GM23338 (cell line): ENCODE measurements at regions not wholly inside any gene's neighbourhood (a gene's known extent, or its start where the extent isn't known, plus 50 kb on each side); places are given as distances from the start of the nearest gene placed in this dataset.

Source experiments
- ATAC-seq: fragments of 200-7000 bp; cut with Tn5 transposase; 3 replicates; pipeline ENCODE4 v1.9.1; 2020
- DNase-seq: peaks from one replicate; pipeline ENCODE4 v3.0.0-alpha.2; 2015; ENCODE audit warnings: low spot score
- H2AFZ ChIP-seq: fragments of 200-600 bp; sonication (generic); 2 replicates; pipeline ENCODE4 v1.8.0; 2016; ENCODE audit warnings: antibody characterized with exemption, mild to moderate bottlenecking, moderate library complexity
- H3F3A ChIP-seq: fragments of 200-600 bp; sonication (generic); replicated peaks from 2 replicates; pipeline ENCODE4 v1.8.0; 2017; ENCODE audit warnings: antibody characterized with exemption, mixed run types, low read depth
- H3K27ac ChIP-seq: fragments of 200-600 bp; sonication (generic); 2 replicates; pipeline ENCODE4 v1.6.1; 2016; ENCODE audit warnings: low read depth
- H3K27me3 ChIP-seq: fragments of 200-600 bp; sonication (generic); 2 replicates; pipeline ENCODE4 v1.8.0; 2016; ENCODE audit warnings: mild to moderate bottlenecking, mixed run types, moderate library complexity; ENCODE audit not compliant: insufficient read depth
- H3K36me3 ChIP-seq: fragments of 200-600 bp; sonication (generic); 2 replicates; pipeline ENCODE4 v1.8.0; 2016; ENCODE audit warnings: mild to moderate bottlenecking; ENCODE audit not compliant: insufficient read depth
- H3K4me1 ChIP-seq: fragments of 200-600 bp; sonication (generic); 2 replicates; pipeline ENCODE4 v1.8.0; 2016; ENCODE audit warnings: mild to moderate bottlenecking, moderate library complexity; ENCODE audit not compliant: insufficient read depth
- H3K4me2 ChIP-seq: fragments of 200-600 bp; sonication (generic); 2 replicates; pipeline ENCODE4 v1.7.1; 2017; ENCODE audit warnings: mixed run types
- H3K4me3 ChIP-seq: fragments of 200-600 bp; sonication (generic); 2 replicates; pipeline ENCODE4 v1.6.1; 2016; ENCODE audit warnings: mixed run types
- H3K79me2 ChIP-seq: fragments of 200-600 bp; sonication (generic); replicated peaks from 2 replicates; pipeline ENCODE4 v1.8.0; 2017; ENCODE audit warnings: mild to moderate bottlenecking; ENCODE audit not compliant: insufficient read depth
- H3K9me2 ChIP-seq: fragments of 200-600 bp; sonication (generic); 2 replicates; pipeline ENCODE4 v1.8.0; 2017; ENCODE audit not compliant: insufficient read depth
- H4K20me1 ChIP-seq: fragments of 200-600 bp; sonication (generic); replicated peaks from 2 replicates; pipeline ENCODE4 v1.8.0; 2017; ENCODE audit warnings: mild to moderate bottlenecking; ENCODE audit not compliant: insufficient read depth
- H3K27ac Mint-ChIP-seq: 2 replicates; pipeline ENCODE4 v1.8.0; 2020; ENCODE audit warnings: inconsistent platforms, mild to moderate bottlenecking, moderate library complexity, mixed read lengths
- H3K27me3 Mint-ChIP-seq: 3 replicates; pipeline ENCODE4 v1.8.0; 2022; ENCODE audit warnings: low read depth, mild to moderate bottlenecking, moderate library complexity, mixed read lengths, inconsistent platforms; ENCODE audit not compliant: insufficient read depth, poor library complexity
- H3K36me3 Mint-ChIP-seq: 3 replicates; pipeline ENCODE4 v1.8.0; 2021; ENCODE audit warnings: low read depth, mild to moderate bottlenecking, inconsistent platforms, moderate library complexity, mixed read lengths
- H3K4me1 Mint-ChIP-seq: 3 replicates; pipeline ENCODE4 v1.8.0; 2020; ENCODE audit warnings: mild to moderate bottlenecking, inconsistent platforms, mixed read lengths
- H3K4me3 Mint-ChIP-seq: 3 replicates; pipeline ENCODE4 v1.8.0; 2021; ENCODE audit warnings: moderate library complexity, mild to moderate bottlenecking, inconsistent platforms, mixed read lengths
- H3K9me3 Mint-ChIP-seq: 3 replicates; pipeline ENCODE4 v1.8.0; 2020; ENCODE audit warnings: moderate library complexity, mild to moderate bottlenecking, inconsistent platforms, mixed read lengths
- CREB1 ChIP-seq: fragments of 250-450 bp; sonication (Bioruptor Pico); IDR thresholded peaks from 2 replicates; pipeline ENCODE4 v1.5.0; 2020; ENCODE audit warnings: low read depth, mild to moderate bottlenecking, moderate library complexity
- EZH2 ChIP-seq: fragments of 200-600 bp; sonication (generic); IDR thresholded peaks from one replicate; pipeline ENCODE4 v1.8.0; 2017; ENCODE audit warnings: antibody characterized with exemption, mild to moderate bottlenecking, low read depth; ENCODE audit not compliant: unreplicated experiment
- JUNB ChIP-seq: IDR thresholded peaks from one replicate; pipeline ENCODE4 v1.6.1; 2016; ENCODE audit warnings: antibody characterized with exemption; ENCODE audit not compliant: unreplicated experiment
- NANOG ChIP-seq: IDR thresholded peaks from 2 replicates; pipeline ENCODE4 v1.6.1; 2016; ENCODE audit warnings: antibody characterized with exemption, borderline replicate concordance
- POLR2AphosphoS5 ChIP-seq: IDR thresholded peaks from 2 replicates; pipeline ENCODE4 v1.6.1; 2016; ENCODE audit warnings: antibody characterized with exemption, low read depth
- STAT1 ChIP-seq: IDR thresholded peaks from one replicate; pipeline ENCODE4 v1.6.1; 2016; ENCODE audit warnings: antibody characterized with exemption; ENCODE audit not compliant: unreplicated experiment
- ZNF114 ChIP-seq: fragments of 250-450 bp; sonication (Bioruptor Pico); IDR thresholded peaks from 2 replicates; pipeline ENCODE4 v1.5.0; 2020; ENCODE audit warnings: mild to moderate bottlenecking, moderate library complexity
- TF ChIP-seq, protein P1 (sequence below): IDR thresholded peaks from one replicate; pipeline ENCODE4 v1.6.1; 2018; ENCODE audit warnings: antibody characterized with exemption; ENCODE audit not compliant: unreplicated experiment
- TF ChIP-seq, protein P2 (sequence below): IDR thresholded peaks from 2 replicates; pipeline ENCODE4 v1.6.1; 2016; ENCODE audit warnings: antibody characterized with exemption
- TF ChIP-seq, protein P3 (sequence below), 2 experiments: fragments of 200-600 bp in 1 of 2; sonication (generic) in 1 of 2; conservative IDR thresholded peaks; 2 replicates each; pipeline versions ENCODE4 v1.5.1 to v1.6.1; 2016 to 2017; ENCODE audit warnings: antibody characterized with exemption in 2 of 2, low read depth in 2 of 2, mild to moderate bottlenecking in 2 of 2, moderate library complexity in 1 of 2

DNA sequence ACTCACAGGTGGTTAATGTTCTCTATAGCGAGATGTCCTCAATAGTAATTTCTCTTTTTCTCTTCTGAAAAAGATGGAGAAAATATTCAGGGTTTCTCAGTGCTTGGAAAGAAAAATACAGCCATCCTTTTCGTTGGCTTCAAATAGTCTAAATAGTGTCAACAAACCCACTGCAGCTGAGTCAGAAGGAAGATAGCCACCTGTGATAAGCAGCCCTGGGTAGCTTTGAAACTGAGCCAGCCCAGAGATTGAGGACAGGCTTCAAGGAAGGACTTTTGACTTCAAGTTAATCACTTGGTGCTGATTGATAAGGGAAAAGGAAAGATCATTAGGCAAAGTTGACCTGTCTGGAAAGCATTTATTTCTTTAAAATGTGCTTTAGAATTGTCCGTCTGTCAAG lies 78.7 kb upstream of the TYRP1 start:
- H3K27me3 Mint-ChIP-seq = no peaks in the 10 kb centered on the region
- peaks cover 3% of the 10 kb centered on the region; the same call in 1 of the 2 replicates for H3K4me1 ChIP-seq
- no peaks in the 10 kb centered on the region for H3K79me2 ChIP-seq
- H3K36me3 Mint-ChIP-seq = no peaks in the 10 kb centered on the region
- peaks cover 6% of the 10 kb centered on the region; the same call in 1 of the 2 replicates for H3K9me2 ChIP-seq
- no peak overlapping the region for H3K4me3 Mint-ChIP-seq
- no peaks in the 10 kb centered on the region for H3K27me3 ChIP-seq
- no peaks in the 10 kb centered on the region for H4K20me1 ChIP-seq
- no peaks in the 10 kb centered on the region for H3K4me1 Mint-ChIP-seq
- ATAC-seq (no peak), DNase-seq (no peak)
- H3K9me3 Mint-ChIP-seq = no peaks in the 10 kb centered on the region
- H3K4me3 ChIP-seq = no peak overlapping the region
- 0 out of 2 replicates have a peak overlapping the region, but pooled peaks have one; percentile 23 for H2AFZ ChIP-seq
- H3K27ac Mint-ChIP-seq = no peak overlapping the region
- no peaks in the 10 kb centered on the region for H3F3A ChIP-seq
- TF ChIP-seq STAT1 = no peak
- TF ChIP-seq, protein P1, sequence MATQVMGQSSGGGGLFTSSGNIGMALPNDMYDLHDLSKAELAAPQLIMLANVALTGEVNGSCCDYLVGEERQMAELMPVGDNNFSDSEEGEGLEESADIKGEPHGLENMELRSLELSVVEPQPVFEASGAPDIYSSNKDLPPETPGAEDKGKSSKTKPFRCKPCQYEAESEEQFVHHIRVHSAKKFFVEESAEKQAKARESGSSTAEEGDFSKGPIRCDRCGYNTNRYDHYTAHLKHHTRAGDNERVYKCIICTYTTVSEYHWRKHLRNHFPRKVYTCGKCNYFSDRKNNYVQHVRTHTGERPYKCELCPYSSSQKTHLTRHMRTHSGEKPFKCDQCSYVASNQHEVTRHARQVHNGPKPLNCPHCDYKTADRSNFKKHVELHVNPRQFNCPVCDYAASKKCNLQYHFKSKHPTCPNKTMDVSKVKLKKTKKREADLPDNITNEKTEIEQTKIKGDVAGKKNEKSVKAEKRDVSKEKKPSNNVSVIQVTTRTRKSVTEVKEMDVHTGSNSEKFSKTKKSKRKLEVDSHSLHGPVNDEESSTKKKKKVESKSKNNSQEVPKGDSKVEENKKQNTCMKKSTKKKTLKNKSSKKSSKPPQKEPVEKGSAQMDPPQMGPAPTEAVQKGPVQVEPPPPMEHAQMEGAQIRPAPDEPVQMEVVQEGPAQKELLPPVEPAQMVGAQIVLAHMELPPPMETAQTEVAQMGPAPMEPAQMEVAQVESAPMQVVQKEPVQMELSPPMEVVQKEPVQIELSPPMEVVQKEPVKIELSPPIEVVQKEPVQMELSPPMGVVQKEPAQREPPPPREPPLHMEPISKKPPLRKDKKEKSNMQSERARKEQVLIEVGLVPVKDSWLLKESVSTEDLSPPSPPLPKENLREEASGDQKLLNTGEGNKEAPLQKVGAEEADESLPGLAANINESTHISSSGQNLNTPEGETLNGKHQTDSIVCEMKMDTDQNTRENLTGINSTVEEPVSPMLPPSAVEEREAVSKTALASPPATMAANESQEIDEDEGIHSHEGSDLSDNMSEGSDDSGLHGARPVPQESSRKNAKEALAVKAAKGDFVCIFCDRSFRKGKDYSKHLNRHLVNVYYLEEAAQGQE = no peak
- TF ChIP-seq NANOG = no peak
- TF ChIP-seq CREB1 (CRISPR knock-in tag) = no peak
- TF ChIP-seq EZH2 = no peak
- TF ChIP-seq, protein P2, sequence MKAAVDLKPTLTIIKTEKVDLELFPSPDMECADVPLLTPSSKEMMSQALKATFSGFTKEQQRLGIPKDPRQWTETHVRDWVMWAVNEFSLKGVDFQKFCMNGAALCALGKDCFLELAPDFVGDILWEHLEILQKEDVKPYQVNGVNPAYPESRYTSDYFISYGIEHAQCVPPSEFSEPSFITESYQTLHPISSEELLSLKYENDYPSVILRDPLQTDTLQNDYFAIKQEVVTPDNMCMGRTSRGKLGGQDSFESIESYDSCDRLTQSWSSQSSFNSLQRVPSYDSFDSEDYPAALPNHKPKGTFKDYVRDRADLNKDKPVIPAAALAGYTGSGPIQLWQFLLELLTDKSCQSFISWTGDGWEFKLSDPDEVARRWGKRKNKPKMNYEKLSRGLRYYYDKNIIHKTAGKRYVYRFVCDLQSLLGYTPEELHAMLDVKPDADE = no peak
- no peak for TF ChIP-seq JUNB
- TF ChIP-seq, protein P3, sequence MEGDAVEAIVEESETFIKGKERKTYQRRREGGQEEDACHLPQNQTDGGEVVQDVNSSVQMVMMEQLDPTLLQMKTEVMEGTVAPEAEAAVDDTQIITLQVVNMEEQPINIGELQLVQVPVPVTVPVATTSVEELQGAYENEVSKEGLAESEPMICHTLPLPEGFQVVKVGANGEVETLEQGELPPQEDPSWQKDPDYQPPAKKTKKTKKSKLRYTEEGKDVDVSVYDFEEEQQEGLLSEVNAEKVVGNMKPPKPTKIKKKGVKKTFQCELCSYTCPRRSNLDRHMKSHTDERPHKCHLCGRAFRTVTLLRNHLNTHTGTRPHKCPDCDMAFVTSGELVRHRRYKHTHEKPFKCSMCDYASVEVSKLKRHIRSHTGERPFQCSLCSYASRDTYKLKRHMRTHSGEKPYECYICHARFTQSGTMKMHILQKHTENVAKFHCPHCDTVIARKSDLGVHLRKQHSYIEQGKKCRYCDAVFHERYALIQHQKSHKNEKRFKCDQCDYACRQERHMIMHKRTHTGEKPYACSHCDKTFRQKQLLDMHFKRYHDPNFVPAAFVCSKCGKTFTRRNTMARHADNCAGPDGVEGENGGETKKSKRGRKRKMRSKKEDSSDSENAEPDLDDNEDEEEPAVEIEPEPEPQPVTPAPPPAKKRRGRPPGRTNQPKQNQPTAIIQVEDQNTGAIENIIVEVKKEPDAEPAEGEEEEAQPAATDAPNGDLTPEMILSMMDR (conservative IDR thresholded peaks at IDR 0.05; ENCODE audit: low read depth in 2 of 2) = no peak
- no peaks in the 10 kb centered on the region for H3K36me3 ChIP-seq
- H3K4me2 ChIP-seq = no peak overlapping the region
- H3K27ac ChIP-seq = no peak overlapping the region

DNA sequence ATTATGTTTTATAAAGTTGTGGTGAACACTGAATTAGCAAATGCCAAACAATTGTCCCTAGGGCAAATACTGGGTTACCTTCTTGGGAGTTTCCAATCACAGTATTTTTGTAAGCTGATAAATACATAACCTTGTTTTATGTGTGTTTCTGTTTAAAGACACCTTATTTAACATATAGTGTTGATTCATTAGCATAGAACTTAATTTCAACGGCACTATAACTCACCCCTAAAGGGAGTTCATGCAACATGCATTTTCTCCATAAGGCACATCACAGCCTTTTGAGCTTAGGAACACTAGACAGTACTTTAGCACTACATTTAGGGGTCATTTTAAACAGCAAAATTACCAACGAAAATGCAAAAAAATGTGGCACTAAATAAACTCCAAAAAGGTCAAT lies 74.2 kb upstream of the TYRP1 start:
- no peak for DNase-seq
- Histone ChIP-seq H3K4me1 (no peaks in the 10 kb centered on the region), H3K4me3 (no peak overlapping the region), H2AFZ (no peak overlapping the region), H4K20me1 (no peaks in the 10 kb centered on the region), H3K4me2 (no peak overlapping the region), H3K9me2 (no peaks in the 10 kb centered on the region), H3K36me3 (no peaks in the 10 kb centered on the region), H3K27ac (no peak overlapping the region), H3K79me2 (no peaks in the 10 kb centered on the region), H3K27me3 (no peaks in the 10 kb centered on the region), H3F3A (no peaks in the 10 kb centered on the region)
- Mint-ChIP-seq H3K9me3 (no peaks in the 10 kb centered on the region), H3K27ac (no peak overlapping the region), H3K4me1 (no peaks in the 10 kb centered on the region), H3K36me3 (no peaks in the 10 kb centered on the region), H3K4me3 (no peak overlapping the region), H3K27me3 (no peaks in the 10 kb centered on the region)
- no peak for ATAC-seq
- no peak for TF ChIP-seq ZNF114 (CRISPR knock-in tag)
- no peak for TF ChIP-seq EZH2
- no peak for TF ChIP-seq NANOG
- TF ChIP-seq, protein P2 = no peak
- TF ChIP-seq, protein P1 = no peak
- TF ChIP-seq CREB1 (CRISPR knock-in tag) = no peak
- no peak for TF ChIP-seq POLR2AphosphoS5
- no peak for TF ChIP-seq JUNB
